Mammary epithelial cell (primary cell): ENCODE measurements at regions not wholly inside any gene's neighbourhood (a gene's known extent, or its start where the extent isn't known, plus 50 kb on each side); places are given as distances from the start of the nearest gene placed in this dataset.

Experiments used
- CTCF ChIP-seq, 2 donors: IDR thresholded peaks in 1 of 2; conservative IDR thresholded peaks in 1 of 2; 2 replicates each; pipeline ENCODE4 v1.5.1; 2011 to 2012; ENCODE audit warnings: inconsistent platforms in 2 of 2, low read length in 2 of 2, mild to moderate bottlenecking in 2 of 2, control low read depth in 1 of 2, low read depth in 1 of 2; ENCODE audit not compliant: insufficient read depth in 1 of 2; ENCODE audit errors: extremely low read depth in 1 of 2
- EZH2 ChIP-seq: IDR thresholded peaks from 2 replicates; pipeline ENCODE4 v1.6.1; 2012; ENCODE audit warnings: low read length, inconsistent platforms, borderline replicate concordance

GRCh38 chr9:10721301-10721700 is 108.5 kb upstream of the PTPRD start:
- TF ChIP-seq CTCF (conservative IDR thresholded peaks at IDR 0.05 in 1 of 2, IDR thresholded peaks at IDR 0.05 in 1 of 2; ENCODE audit: extremely low read depth in 1 of 2, insufficient read depth in 1 of 2, low read depth in 1 of 2, low read length in 2 of 2) (no peak), EZH2 (no peak)
